RWPE2 (cell line): ENCODE measurements at regions not wholly inside any gene's neighbourhood (a gene's known extent, or its start where the extent isn't known, plus 50 kb on each side); places are given as distances from the start of the nearest gene placed in this dataset.

Experiments
- ATAC-seq: fragments of 200-7000 bp; cut with Tn5 transposase; 3 replicates; pipeline ENCODE4 v1.9.1; 2021; ENCODE audit warnings: low read depth
- DNase-seq: peaks from one replicate; pipeline ENCODE4 v3.0.0-alpha.2; 2020; ENCODE audit warnings: low spot score
- H3K27ac ChIP-seq: fragments of 450-650 bp; 2 replicates; pipeline ENCODE4 v1.5.1; 2017; ENCODE audit warnings: mild to moderate bottlenecking; ENCODE audit not compliant: poor library complexity, severe bottlenecking
- H3K27me3 ChIP-seq: fragments of 250-450 bp; sonication (Bioruptor Pico); 2 replicates; pipeline ENCODE4 v1.5.1; 2021; ENCODE audit warnings: mild to moderate bottlenecking, moderate library complexity; ENCODE audit not compliant: insufficient read depth, poor library complexity, severe bottlenecking
- H3K36me3 ChIP-seq: fragments of 250-450 bp; sonication (Bioruptor Pico); 2 replicates; pipeline ENCODE4 v1.5.1; 2020; ENCODE audit warnings: low read depth, mild to moderate bottlenecking, moderate library complexity
- H3K4me1 ChIP-seq: fragments of 250-450 bp; sonication (Bioruptor Pico); 2 replicates; pipeline ENCODE4 v1.5.1; 2021; ENCODE audit warnings: mild to moderate bottlenecking, moderate library complexity; ENCODE audit not compliant: insufficient read depth, poor library complexity, severe bottlenecking
- H3K4me3 ChIP-seq: fragments of 250-450 bp; sonication (Bioruptor Pico); 2 replicates; pipeline ENCODE4 v1.5.1; 2021; ENCODE audit warnings: mild to moderate bottlenecking, moderate library complexity; ENCODE audit not compliant: severe bottlenecking
- H3K9me3 ChIP-seq: fragments of 250-450 bp; sonication (Bioruptor Pico); 2 replicates; pipeline ENCODE4 v1.5.1; 2021; ENCODE audit warnings: mild to moderate bottlenecking, moderate library complexity; ENCODE audit not compliant: severe bottlenecking
- TF ChIP-seq, protein P1 (sequence below): fragments of 450-650 bp; IDR thresholded peaks from one replicate; pipeline ENCODE4 v1.5.1; 2017; ENCODE audit warnings: mild to moderate bottlenecking, moderate library complexity; ENCODE audit not compliant: poor library complexity, severe bottlenecking

DNA sequence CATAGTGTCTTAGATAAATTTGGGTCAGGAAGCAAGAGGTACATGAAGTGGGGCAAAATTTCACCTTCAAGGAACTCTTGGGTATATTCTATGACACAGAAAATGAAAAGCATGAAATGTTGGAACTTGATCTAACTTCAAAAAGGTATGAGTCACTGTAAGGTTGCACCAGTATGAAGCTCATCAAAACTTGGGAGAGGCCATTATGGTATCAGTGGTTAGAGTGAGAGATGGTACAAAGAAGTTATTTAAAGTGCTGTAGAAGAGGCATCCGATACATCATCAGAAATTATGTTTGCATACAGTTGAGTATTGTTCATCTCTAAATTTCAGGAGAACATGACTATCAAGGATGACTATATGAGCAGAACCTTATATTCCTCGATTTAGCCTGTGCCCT, 302.9 kb upstream of the SUCLG2 start:
- Histone ChIP-seq H3K9me3 (no peaks in the 10 kb centered on the region), H3K4me1 (no peaks in the 10 kb centered on the region), H3K4me3 (no peak overlapping the region), H3K27ac (no peak overlapping the region), H3K36me3 (no peaks in the 10 kb centered on the region), H3K27me3 (no peaks in the 10 kb centered on the region)
- ATAC-seq, result no peak
- DNase-seq, result no peak
- TF ChIP-seq, protein P1, sequence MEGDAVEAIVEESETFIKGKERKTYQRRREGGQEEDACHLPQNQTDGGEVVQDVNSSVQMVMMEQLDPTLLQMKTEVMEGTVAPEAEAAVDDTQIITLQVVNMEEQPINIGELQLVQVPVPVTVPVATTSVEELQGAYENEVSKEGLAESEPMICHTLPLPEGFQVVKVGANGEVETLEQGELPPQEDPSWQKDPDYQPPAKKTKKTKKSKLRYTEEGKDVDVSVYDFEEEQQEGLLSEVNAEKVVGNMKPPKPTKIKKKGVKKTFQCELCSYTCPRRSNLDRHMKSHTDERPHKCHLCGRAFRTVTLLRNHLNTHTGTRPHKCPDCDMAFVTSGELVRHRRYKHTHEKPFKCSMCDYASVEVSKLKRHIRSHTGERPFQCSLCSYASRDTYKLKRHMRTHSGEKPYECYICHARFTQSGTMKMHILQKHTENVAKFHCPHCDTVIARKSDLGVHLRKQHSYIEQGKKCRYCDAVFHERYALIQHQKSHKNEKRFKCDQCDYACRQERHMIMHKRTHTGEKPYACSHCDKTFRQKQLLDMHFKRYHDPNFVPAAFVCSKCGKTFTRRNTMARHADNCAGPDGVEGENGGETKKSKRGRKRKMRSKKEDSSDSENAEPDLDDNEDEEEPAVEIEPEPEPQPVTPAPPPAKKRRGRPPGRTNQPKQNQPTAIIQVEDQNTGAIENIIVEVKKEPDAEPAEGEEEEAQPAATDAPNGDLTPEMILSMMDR, result no peak

DNA sequence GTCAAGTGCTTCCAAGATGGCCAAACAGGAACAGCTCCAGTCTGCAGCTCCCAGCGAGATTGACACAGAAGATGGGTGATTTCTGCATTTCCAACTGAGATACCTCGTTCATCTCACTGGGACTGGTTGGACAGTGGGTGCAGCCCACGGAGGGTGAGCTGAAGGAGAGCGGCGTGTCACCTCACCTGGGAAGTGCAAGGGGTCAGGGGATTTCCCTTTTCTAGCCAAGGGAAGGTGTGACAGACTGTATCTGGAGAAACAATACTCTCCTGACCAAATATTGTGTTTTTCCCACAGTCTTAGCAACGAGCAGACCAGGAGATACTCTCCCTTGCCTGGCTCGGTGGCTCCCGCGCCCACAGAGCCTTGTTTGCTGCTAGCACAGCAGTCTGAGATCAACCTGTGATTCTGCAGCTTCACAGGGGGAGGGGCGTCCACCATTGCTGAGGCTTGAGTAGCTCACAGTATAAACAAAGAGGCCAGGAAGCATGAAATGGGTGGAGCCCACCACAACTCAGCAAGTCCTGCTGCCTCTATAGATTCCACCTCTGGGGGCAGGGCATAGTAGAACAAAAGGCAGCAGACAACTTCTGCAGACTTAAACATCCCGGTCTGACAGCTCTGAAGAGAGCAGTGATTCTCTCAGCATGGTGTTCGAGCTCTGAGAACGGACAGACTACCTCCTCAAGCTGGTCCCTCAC, 293.5 kb upstream of the SUCLG2 start:
- TF ChIP-seq, protein P1, result no peak
- no peak for ATAC-seq
- no peaks in the 10 kb centered on the region for H3K27me3 ChIP-seq
- DNase-seq, result no peak
- H3K9me3 ChIP-seq, result no peaks in the 10 kb centered on the region
- H3K27ac ChIP-seq, result no peak overlapping the region
- no peaks in the 10 kb centered on the region for H3K36me3 ChIP-seq
- H3K4me1 ChIP-seq, result no peaks in the 10 kb centered on the region
- no peak overlapping the region for H3K4me3 ChIP-seq

DNA sequence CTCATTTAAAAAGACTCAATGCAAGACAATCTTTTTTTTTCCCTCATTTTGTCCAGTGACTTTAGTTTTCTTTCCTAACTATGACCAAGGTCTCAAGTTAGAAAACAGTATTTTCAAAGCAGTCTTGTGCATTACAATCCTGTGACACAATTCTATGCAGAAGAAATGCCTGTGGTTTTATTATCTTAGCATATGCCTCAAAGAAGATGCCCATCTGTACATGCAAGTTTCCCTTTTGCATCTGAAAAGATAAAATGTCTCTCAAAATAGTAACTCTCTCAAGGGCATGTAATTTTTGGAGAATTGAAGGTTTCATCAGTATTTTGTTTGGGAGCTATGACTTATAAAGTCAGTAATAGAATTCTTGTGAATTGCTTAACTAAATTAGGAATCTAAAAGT, 292.0 kb upstream of the SUCLG2 start:
- TF ChIP-seq, protein P1, result no peak
- ATAC-seq (no peak), DNase-seq (no peak)
- no peaks in the 10 kb centered on the region for H3K9me3 ChIP-seq
- H3K4me3 ChIP-seq, result no peak overlapping the region
- no peaks in the 10 kb centered on the region for H3K27me3 ChIP-seq
- no peak overlapping the region for H3K27ac ChIP-seq
- no peaks in the 10 kb centered on the region for H3K36me3 ChIP-seq
- H3K4me1 ChIP-seq, result no peaks in the 10 kb centered on the region

DNA sequence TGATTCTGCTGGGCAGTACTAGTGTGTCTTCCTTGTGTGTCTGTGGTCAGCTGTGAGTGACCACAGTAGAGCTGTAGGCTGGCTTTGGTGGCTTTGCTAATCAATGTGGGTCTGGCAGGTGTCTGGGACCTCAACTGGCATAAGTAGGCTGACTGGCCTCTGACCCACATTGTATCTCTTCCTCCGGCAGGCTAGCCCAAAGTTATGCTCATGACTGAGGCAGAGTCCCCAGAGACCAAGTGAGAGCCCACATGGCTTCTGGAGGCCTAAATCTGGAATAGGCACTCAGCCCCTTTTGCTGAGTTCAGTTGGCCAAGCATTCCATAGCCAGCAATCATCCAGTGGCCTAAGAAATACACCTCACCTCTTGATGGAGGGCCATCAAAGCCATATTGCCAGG, 289.1 kb upstream of the SUCLG2 start:
- ATAC-seq, result no peak

DNA sequence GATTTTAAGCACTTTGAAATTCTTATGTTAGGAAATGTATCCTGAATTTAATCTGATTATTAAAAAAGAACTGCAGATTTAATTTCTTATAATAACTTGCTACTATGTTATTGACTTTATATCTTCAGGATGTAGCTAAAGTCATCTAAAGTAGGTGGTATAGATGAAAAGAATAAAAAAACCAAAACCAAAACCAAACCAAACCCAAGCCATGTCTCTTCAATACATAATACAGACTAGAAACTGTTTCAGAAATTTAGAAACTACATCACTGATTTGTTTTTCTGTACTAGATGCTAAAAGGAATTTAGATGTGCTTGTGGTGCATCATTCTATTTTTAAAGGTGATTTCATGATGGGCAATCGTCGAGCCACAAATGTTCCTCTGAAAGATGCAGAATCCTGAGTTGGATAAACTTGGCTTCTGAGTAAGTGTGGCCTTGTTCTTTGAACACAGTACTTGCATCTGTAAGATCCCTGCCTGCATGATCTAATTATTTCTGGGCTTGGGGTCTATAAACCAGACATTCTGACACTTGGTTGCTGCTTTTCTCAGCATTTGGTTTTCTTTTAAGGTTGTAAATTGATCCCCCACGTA, 287.1 kb upstream of the SUCLG2 start:
- TF ChIP-seq, protein P1, result no peak
- H3K4me1 ChIP-seq, result no peaks in the 10 kb centered on the region
- H3K36me3 ChIP-seq, result no peaks in the 10 kb centered on the region
- H3K27ac ChIP-seq, result no peak overlapping the region
- no peaks in the 10 kb centered on the region for H3K9me3 ChIP-seq
- no peak for ATAC-seq
- H3K27me3 ChIP-seq, result no peaks in the 10 kb centered on the region
- DNase-seq, result no peak
- H3K4me3 ChIP-seq, result no peak overlapping the region

More for the DNA sequence above, 289.1 kb upstream of the SUCLG2 start:
- no peaks in the 10 kb centered on the region for H3K4me1 ChIP-seq
- no peaks in the 10 kb centered on the region for H3K36me3 ChIP-seq
- H3K9me3 ChIP-seq, result no peaks in the 10 kb centered on the region
- H3K27me3 ChIP-seq, result no peaks in the 10 kb centered on the region
- H3K27ac ChIP-seq, result no peak overlapping the region
- H3K4me3 ChIP-seq, result no peak overlapping the region
- no peak for DNase-seq
- TF ChIP-seq, protein P1, result no peak
